Erythroblast (primary cell): ENCODE measurements at regions not wholly inside any gene's neighbourhood (a gene's known extent, or its start where the extent isn't known, plus 50 kb on each side); places are given as distances from the start of the nearest gene placed in this dataset.

Experiments used
- GATA1 ChIP-seq: IDR thresholded peaks from 2 replicates; pipeline ENCODE4 v1.6.1; 2011; ENCODE audit warnings: low read depth, mild to moderate bottlenecking, control low read depth, low read length, moderate library complexity
- POLR2A ChIP-seq: IDR thresholded peaks from 2 replicates; pipeline ENCODE4 v1.6.1; 2011; ENCODE audit warnings: mild to moderate bottlenecking, low read length

- TF ChIP-seq POLR2A (no peak), GATA1 (no peak)
Observed at GRCh38 chr9:22623236-22623635, 176.6 kb downstream of the DMRTA1 start.
